SK-N-SH treated with all-trans-retinoic acid at 6 μM for 48 hours (cell line): ENCODE measurements at regions not wholly inside any gene's neighbourhood (a gene's known extent, or its start where the extent isn't known, plus 50 kb on each side); places are given as distances from the start of the nearest gene placed in this dataset.

Experiments
- ATAC-seq: fragments of 200-7000 bp; cut with Tn5 transposase; 3 replicates; pipeline ENCODE4 v1.9.1; 2020; ENCODE audit warnings: mild to moderate bottlenecking, moderate library complexity
- ARNTL ChIP-seq: fragments of 450-650 bp; formaldehyde crosslinking; IDR thresholded peaks from 2 replicates; pipeline ENCODE4 v1.5.0; 2020; ENCODE audit warnings: low read depth, mild to moderate bottlenecking, moderate library complexity, borderline replicate concordance
- BACH2 ChIP-seq: fragments of 250-450 bp; sonication (Bioruptor Pico); IDR thresholded peaks from 2 replicates; pipeline ENCODE4 v1.9.0; 2021; ENCODE audit warnings: mild to moderate bottlenecking, borderline replicate concordance
- CREB5 ChIP-seq: fragments of 250-450 bp; sonication (Bioruptor Pico); IDR thresholded peaks from 2 replicates; pipeline ENCODE4 v1.5.1; 2020; ENCODE audit warnings: low read depth, mild to moderate bottlenecking, moderate library complexity
- CSDC2 ChIP-seq: fragments of 250-450 bp; sonication (Bioruptor Pico); IDR thresholded peaks from 2 replicates; pipeline ENCODE4 v1.5.0; 2020; ENCODE audit warnings: mild to moderate bottlenecking, moderate library complexity
- CSRNP3 ChIP-seq: fragments of 250-450 bp; sonication (Bioruptor Pico); IDR thresholded peaks from 2 replicates; pipeline ENCODE4 v1.5.1; 2021; ENCODE audit warnings: mild to moderate bottlenecking, moderate library complexity
- ESRRG ChIP-seq: fragments of 250-450 bp; sonication (Bioruptor Pico); IDR thresholded peaks from 2 replicates; pipeline ENCODE4 v1.6.1; 2021; ENCODE audit warnings: mild to moderate bottlenecking
- GLIS3 ChIP-seq: fragments of 250-450 bp; sonication (Bioruptor Pico); IDR thresholded peaks from 2 replicates; pipeline ENCODE4 v1.5.0; 2020; ENCODE audit warnings: mild to moderate bottlenecking, moderate library complexity
- ISL1 ChIP-seq: fragments of 250-450 bp; sonication (Bioruptor Pico); IDR thresholded peaks from 2 replicates; pipeline ENCODE4 v2.1.2; 2022; ENCODE audit warnings: mild to moderate bottlenecking, moderate library complexity
- OSR1 ChIP-seq: fragments of 250-450 bp; sonication (Bioruptor Pico); IDR thresholded peaks from 2 replicates; pipeline ENCODE4 v1.8.0; 2022; ENCODE audit warnings: moderate library complexity, mild to moderate bottlenecking, inconsistent platforms
- POU6F1 ChIP-seq: fragments of 250-450 bp; sonication (Bioruptor Pico); IDR thresholded peaks from 2 replicates; pipeline ENCODE4 v1.8.0; 2021; ENCODE audit warnings: low read depth, mild to moderate bottlenecking, moderate library complexity, borderline replicate concordance
- PPARA ChIP-seq: fragments of 250-450 bp; sonication (Bioruptor Pico); IDR thresholded peaks from 2 replicates; pipeline ENCODE4 v1.5.0; 2020; ENCODE audit warnings: mild to moderate bottlenecking, borderline replicate concordance
- RARB ChIP-seq: fragments of 250-450 bp; sonication (Bioruptor Pico); IDR thresholded peaks from 2 replicates; pipeline ENCODE4 v1.8.0; 2021; ENCODE audit warnings: mild to moderate bottlenecking, moderate library complexity
- SNAI2 ChIP-seq: fragments of 250-450 bp; sonication (Bioruptor Pico); IDR thresholded peaks from 2 replicates; pipeline ENCODE4 v1.5.0; 2020; ENCODE audit warnings: mild to moderate bottlenecking, moderate library complexity
- TCF4 ChIP-seq: fragments of 250-450 bp; sonication (Bioruptor Pico); IDR thresholded peaks from 2 replicates; pipeline ENCODE4 v1.8.0; 2021; ENCODE audit warnings: mild to moderate bottlenecking, moderate library complexity, borderline replicate concordance
- TOX ChIP-seq: fragments of 250-450 bp; sonication (Bioruptor Pico); IDR thresholded peaks from 2 replicates; pipeline ENCODE4 v1.8.0; 2021; ENCODE audit warnings: mild to moderate bottlenecking, moderate library complexity, borderline replicate concordance
- ZC3H10 ChIP-seq: fragments of 250-450 bp; sonication (Bioruptor Pico); IDR thresholded peaks from 2 replicates; pipeline ENCODE4 v1.5.1; 2021; ENCODE audit warnings: mild to moderate bottlenecking, moderate library complexity
- ZFP30 ChIP-seq: fragments of 450-650 bp; formaldehyde crosslinking; IDR thresholded peaks from 2 replicates; pipeline ENCODE4 v1.5.0; 2022; ENCODE audit warnings: mild to moderate bottlenecking, moderate library complexity
- ZNF70 ChIP-seq: fragments of 450-650 bp; formaldehyde crosslinking; IDR thresholded peaks from 2 replicates; pipeline ENCODE4 v1.5.0; 2020; ENCODE audit warnings: mild to moderate bottlenecking, moderate library complexity
- TF ChIP-seq, protein P1 (sequence below): fragments of 250-450 bp; sonication (Bioruptor Pico); IDR thresholded peaks from 2 replicates; pipeline ENCODE4 v1.5.0; 2020; ENCODE audit warnings: mild to moderate bottlenecking, moderate library complexity
- TF ChIP-seq, protein P2 (sequence below): fragments of 250-450 bp; sonication (Bioruptor Pico); IDR thresholded peaks from 2 replicates; pipeline ENCODE4 v1.8.0; 2020; ENCODE audit warnings: mild to moderate bottlenecking, moderate library complexity, borderline replicate concordance

- TF ChIP-seq BACH2 (CRISPR knock-in tag), result no peak
- TF ChIP-seq, all 23 proteins: peak for 0
Measured at GRCh38 chr16:64543031-64543430, 578.8 kb downstream of the CDH11 start (continued).

- ATAC-seq, result no peak
- TF ChIP-seq PPARA (CRISPR knock-in tag) (no peak), ISL1 (CRISPR knock-in tag) (no peak), OSR1 (CRISPR knock-in tag) (no peak), TOX (no peak), GLIS3 (CRISPR knock-in tag) (no peak), ZFP30 (CRISPR knock-in tag) (no peak), RARB (no peak), CSRNP3 (CRISPR knock-in tag) (no peak)
- TF ChIP-seq, protein P1, sequence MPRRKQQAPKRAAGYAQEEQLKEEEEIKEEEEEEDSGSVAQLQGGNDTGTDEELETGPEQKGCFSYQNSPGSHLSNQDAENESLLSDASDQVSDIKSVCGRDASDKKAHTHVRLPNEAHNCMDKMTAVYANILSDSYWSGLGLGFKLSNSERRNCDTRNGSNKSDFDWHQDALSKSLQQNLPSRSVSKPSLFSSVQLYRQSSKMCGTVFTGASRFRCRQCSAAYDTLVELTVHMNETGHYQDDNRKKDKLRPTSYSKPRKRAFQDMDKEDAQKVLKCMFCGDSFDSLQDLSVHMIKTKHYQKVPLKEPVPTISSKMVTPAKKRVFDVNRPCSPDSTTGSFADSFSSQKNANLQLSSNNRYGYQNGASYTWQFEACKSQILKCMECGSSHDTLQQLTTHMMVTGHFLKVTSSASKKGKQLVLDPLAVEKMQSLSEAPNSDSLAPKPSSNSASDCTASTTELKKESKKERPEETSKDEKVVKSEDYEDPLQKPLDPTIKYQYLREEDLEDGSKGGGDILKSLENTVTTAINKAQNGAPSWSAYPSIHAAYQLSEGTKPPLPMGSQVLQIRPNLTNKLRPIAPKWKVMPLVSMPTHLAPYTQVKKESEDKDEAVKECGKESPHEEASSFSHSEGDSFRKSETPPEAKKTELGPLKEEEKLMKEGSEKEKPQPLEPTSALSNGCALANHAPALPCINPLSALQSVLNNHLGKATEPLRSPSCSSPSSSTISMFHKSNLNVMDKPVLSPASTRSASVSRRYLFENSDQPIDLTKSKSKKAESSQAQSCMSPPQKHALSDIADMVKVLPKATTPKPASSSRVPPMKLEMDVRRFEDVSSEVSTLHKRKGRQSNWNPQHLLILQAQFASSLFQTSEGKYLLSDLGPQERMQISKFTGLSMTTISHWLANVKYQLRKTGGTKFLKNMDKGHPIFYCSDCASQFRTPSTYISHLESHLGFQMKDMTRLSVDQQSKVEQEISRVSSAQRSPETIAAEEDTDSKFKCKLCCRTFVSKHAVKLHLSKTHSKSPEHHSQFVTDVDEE (CRISPR knock-in tag), result no peak
- TF ChIP-seq, protein P2, sequence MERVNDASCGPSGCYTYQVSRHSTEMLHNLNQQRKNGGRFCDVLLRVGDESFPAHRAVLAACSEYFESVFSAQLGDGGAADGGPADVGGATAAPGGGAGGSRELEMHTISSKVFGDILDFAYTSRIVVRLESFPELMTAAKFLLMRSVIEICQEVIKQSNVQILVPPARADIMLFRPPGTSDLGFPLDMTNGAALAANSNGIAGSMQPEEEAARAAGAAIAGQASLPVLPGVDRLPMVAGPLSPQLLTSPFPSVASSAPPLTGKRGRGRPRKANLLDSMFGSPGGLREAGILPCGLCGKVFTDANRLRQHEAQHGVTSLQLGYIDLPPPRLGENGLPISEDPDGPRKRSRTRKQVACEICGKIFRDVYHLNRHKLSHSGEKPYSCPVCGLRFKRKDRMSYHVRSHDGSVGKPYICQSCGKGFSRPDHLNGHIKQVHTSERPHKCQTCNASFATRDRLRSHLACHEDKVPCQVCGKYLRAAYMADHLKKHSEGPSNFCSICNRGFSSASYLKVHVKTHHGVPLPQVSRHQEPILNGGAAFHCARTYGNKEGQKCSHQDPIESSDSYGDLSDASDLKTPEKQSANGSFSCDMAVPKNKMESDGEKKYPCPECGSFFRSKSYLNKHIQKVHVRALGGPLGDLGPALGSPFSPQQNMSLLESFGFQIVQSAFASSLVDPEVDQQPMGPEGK (CRISPR knock-in tag), result no peak
Measured at GRCh38 chr16:64542152-64542551, 579.7 kb downstream of the CDH11 start.

GRCh38 chr16:64541621-64542020 is 580.2 kb downstream of the CDH11 start:
- TF ChIP-seq ZC3H10 (no peak), ZNF70 (CRISPR knock-in tag) (no peak), TCF4 (CRISPR knock-in tag) (no peak)
- no peak for ATAC-seq

DNA sequence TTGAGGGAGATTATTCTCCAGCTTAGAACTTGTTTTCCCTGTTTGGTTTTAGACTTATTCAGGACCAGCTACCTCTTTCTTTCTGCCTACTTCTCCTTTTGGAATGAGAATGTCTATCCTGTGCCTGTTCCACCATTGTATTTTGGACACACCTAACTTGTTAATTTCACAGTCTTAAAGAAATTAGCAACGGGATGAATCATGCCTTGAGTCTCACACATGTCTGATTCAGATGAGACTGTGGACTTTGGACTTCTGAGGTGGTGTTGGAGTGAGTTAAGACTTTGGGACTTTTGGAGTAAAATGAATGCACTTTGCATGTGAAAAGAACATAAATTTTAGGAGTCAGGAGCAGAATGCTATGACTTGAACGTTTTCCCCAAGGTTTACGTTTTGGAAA is 581.4 kb downstream of the CDH11 start:
- no peak for ATAC-seq
- TF ChIP-seq ISL1 (CRISPR knock-in tag) (no peak), TOX (no peak), ESRRG (CRISPR knock-in tag) (no peak), CSRNP3 (CRISPR knock-in tag) (no peak), TCF4 (CRISPR knock-in tag) (no peak), ZNF70 (CRISPR knock-in tag) (no peak), ARNTL (CRISPR knock-in tag) (no peak), POU6F1 (CRISPR knock-in tag) (no peak), SNAI2 (CRISPR knock-in tag) (no peak), GLIS3 (CRISPR knock-in tag) (no peak), CSDC2 (no peak), CREB5 (CRISPR knock-in tag) (no peak), ZFP30 (CRISPR knock-in tag) (no peak), BACH2 (CRISPR knock-in tag) (no peak)
- TF ChIP-seq, protein P2 (CRISPR knock-in tag), result no peak
- TF ChIP-seq, protein P1 (CRISPR knock-in tag), result no peak
